ENCODE measurements at regions not wholly inside any gene's neighbourhood (a gene's known extent, or its start where the extent isn't known, plus 50 kb on each side); places are given as distances from the start of the nearest gene placed in this dataset.

DNA sequence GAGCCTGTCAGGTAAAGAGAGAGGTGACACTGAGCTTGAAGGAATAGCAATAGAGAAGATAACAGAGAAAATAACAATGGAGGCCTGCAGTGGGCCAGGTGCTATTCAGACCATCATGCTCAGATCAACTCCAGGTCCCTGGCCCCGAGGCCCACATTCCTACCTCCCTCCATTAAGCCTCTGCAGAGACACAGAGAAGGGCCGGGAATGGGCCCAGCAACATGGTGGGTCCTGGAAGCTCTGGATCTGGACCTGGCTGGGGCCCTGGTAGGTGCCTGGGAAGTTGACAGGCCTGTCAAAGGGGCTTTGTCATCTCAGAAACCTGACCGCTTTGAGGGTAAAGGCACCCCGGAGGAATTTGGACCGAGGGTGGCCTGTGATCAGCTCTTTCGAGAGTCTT, 159.7 kb upstream of the GLI2 start:
- no peak for TF ChIP-seq POLR2A (IDR thresholded peaks at IDR 0.05)
- TF ChIP-seq, protein P1, sequence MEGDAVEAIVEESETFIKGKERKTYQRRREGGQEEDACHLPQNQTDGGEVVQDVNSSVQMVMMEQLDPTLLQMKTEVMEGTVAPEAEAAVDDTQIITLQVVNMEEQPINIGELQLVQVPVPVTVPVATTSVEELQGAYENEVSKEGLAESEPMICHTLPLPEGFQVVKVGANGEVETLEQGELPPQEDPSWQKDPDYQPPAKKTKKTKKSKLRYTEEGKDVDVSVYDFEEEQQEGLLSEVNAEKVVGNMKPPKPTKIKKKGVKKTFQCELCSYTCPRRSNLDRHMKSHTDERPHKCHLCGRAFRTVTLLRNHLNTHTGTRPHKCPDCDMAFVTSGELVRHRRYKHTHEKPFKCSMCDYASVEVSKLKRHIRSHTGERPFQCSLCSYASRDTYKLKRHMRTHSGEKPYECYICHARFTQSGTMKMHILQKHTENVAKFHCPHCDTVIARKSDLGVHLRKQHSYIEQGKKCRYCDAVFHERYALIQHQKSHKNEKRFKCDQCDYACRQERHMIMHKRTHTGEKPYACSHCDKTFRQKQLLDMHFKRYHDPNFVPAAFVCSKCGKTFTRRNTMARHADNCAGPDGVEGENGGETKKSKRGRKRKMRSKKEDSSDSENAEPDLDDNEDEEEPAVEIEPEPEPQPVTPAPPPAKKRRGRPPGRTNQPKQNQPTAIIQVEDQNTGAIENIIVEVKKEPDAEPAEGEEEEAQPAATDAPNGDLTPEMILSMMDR (IDR thresholded peaks at IDR 0.05): no peak
